ENCODE measurements at regions not wholly inside any gene's neighbourhood (a gene's known extent, or its start where the extent isn't known, plus 50 kb on each side); places are given as distances from the start of the nearest gene placed in this dataset.

GRCh38 chr17:74089869-74090464 is 113.5 kb upstream of the RPL38 start:
- no peak for TF ChIP-seq EZH2phosphoT487 (IDR thresholded peaks at IDR 0.05; ENCODE audit: borderline replicate concordance, low read length)
- TF ChIP-seq CTCF (conservative IDR thresholded peaks at IDR 0.05; ENCODE audit: low read depth, low read length) = peak; percentile 89

GRCh38 chr17:74094651-74095050 is 108.8 kb upstream of the RPL38 start:
- Histone ChIP-seq H3K27me3 (ENCODE audit: low read length) (peaks cover 57% of the 10 kb centered on the region), H3K4me2 (ENCODE audit: low read length) (no peak overlapping the region), H3K9me3 (ENCODE audit: low read length) (no peaks in the 10 kb centered on the region), H3K9ac (ENCODE audit: low read length) (no peak overlapping the region), H3K27ac (ENCODE audit: low read length) (no peak overlapping the region), H3K9me2 (replicated peaks; ENCODE audit: low read length) (no peaks in the 10 kb centered on the region), H3K4me3 (ENCODE audit: low read length) (no peak overlapping the region), H2AFZ (ENCODE audit: low read length) (no peak overlapping the region), H3K36me3 (ENCODE audit: low read depth, low read length) (no peaks in the 10 kb centered on the region), H3F3A (ENCODE audit: low read length, unreplicated experiment) (no peaks in the 10 kb centered on the region), H3K4me1 (ENCODE audit: insufficient read depth, low read length) (no peaks in the 10 kb centered on the region), H4K20me1 (ENCODE audit: low read length) (no peaks in the 10 kb centered on the region), H3K79me2 (ENCODE audit: low read length) (no peaks in the 10 kb centered on the region)
- BruUV-seq (replicated peaks) = no TSS peak
- TF ChIP-seq EZH2phosphoT487 (IDR thresholded peaks at IDR 0.05; ENCODE audit: borderline replicate concordance, low read length) (no peak), CTCF (conservative IDR thresholded peaks at IDR 0.05; ENCODE audit: low read depth, low read length) (no peak), EZH2 (IDR thresholded peaks at IDR 0.05; ENCODE audit: low read length, unreplicated experiment) (no peak)
- no peak for ATAC-seq
- no peak for DNase-seq
- CTCF ChIA-PET = no interaction called here
- POLR2A ChIA-PET (ENCODE audit: unreplicated experiment) = no interaction called here
- intact Hi-C loops (cut with micrococcal nuclease) = loop anchor here (5.0 kb wide), 1 partner anchor 103 kb away; no protein-coding TSS in a partner anchor

More at GRCh38 chr17:74089869-74090464, 113.5 kb upstream of the RPL38 start:
- intact Hi-C loops (cut with micrococcal nuclease) = loop anchor here (5.0 kb wide), 1 partner anchor 107 kb away; no protein-coding TSS in a partner anchor
- Histone ChIP-seq H3K27me3 (ENCODE audit: low read length) (peaks cover 45% of the 10 kb centered on the region), H4K20me1 (ENCODE audit: low read length) (no peaks in the 10 kb centered on the region), H2AFZ (ENCODE audit: low read length) (no peak overlapping the region), H3F3A (ENCODE audit: low read length, unreplicated experiment) (no peaks in the 10 kb centered on the region), H3K4me1 (ENCODE audit: insufficient read depth, low read length) (no peaks in the 10 kb centered on the region), H3K9me2 (replicated peaks; ENCODE audit: low read length) (no peaks in the 10 kb centered on the region), H3K79me2 (ENCODE audit: low read length) (no peaks in the 10 kb centered on the region), H3K36me3 (ENCODE audit: low read depth, low read length) (no peaks in the 10 kb centered on the region), H3K4me3 (ENCODE audit: low read length) (no peak overlapping the region), H3K9me3 (ENCODE audit: low read length) (peaks cover 7% of the 10 kb centered on the region; the same call in 1 of the 2 replicates), H3K9ac (ENCODE audit: low read length) (no peak overlapping the region), H3K27ac (ENCODE audit: low read length) (no peak overlapping the region), H3K4me2 (ENCODE audit: low read length) (no peak overlapping the region)
- ATAC-seq (peak; percentile 42; the same call in 1 of the 2 replicates), DNase-seq (peak; percentile 77)
- BruUV-seq (replicated peaks) = no TSS peak
- POLR2A ChIA-PET (ENCODE audit: unreplicated experiment) = no interaction called here
- CTCF ChIA-PET = interaction anchor here (0.6 to 1.0 kb wide), 3 partner anchors 110 to 660 kb away, joined by 3 to 10 read pairs (median 3); no protein-coding TSS in a partner anchor

- intact Hi-C loops (cut with micrococcal nuclease) = no loop called here
- Histone ChIP-seq H4K20me1 (ENCODE audit: low read length) (no peaks in the 10 kb centered on the region), H3K4me3 (ENCODE audit: low read length) (no peak overlapping the region), H3K79me2 (ENCODE audit: low read length) (no peaks in the 10 kb centered on the region), H3K9me2 (replicated peaks; ENCODE audit: low read length) (no peaks in the 10 kb centered on the region), H2AFZ (ENCODE audit: low read length) (no peak overlapping the region), H3K9me3 (ENCODE audit: low read length) (no peaks in the 10 kb centered on the region), H3K4me1 (ENCODE audit: insufficient read depth, low read length) (no peaks in the 10 kb centered on the region), H3F3A (ENCODE audit: low read length, unreplicated experiment) (no peaks in the 10 kb centered on the region), H3K27ac (ENCODE audit: low read length) (no peak overlapping the region), H3K9ac (ENCODE audit: low read length) (no peak overlapping the region), H3K36me3 (ENCODE audit: low read depth, low read length) (no peaks in the 10 kb centered on the region), H3K4me2 (ENCODE audit: low read length) (no peak overlapping the region), H3K27me3 (ENCODE audit: low read length) (peaks cover 74% of the 10 kb centered on the region)
- ChIA-PET POLR2A (ENCODE audit: unreplicated experiment) (no interaction called here), CTCF (no interaction called here)
- no peak for TF ChIP-seq EZH2phosphoT487 (IDR thresholded peaks at IDR 0.05; ENCODE audit: borderline replicate concordance, low read length)
- no peak for TF ChIP-seq EZH2 (IDR thresholded peaks at IDR 0.05; ENCODE audit: low read length, unreplicated experiment)
- no peak for TF ChIP-seq CTCF (conservative IDR thresholded peaks at IDR 0.05; ENCODE audit: low read depth, low read length)
- no TSS peak for BruUV-seq (replicated peaks)
- no peak for ATAC-seq
- DNase-seq = no peak
Measured at GRCh38 chr17:74096456-74096855, 107.0 kb upstream of the RPL38 start.

Data from PC-3 (cell line).